ENCODE measurements at regions not wholly inside any gene's neighbourhood (a gene's known extent, or its start where the extent isn't known, plus 50 kb on each side); places are given as distances from the start of the nearest gene placed in this dataset.

GRCh38 chr7:96508371-96508770 is 186.5 kb upstream of the SLC25A13 start:
- no peak overlapping the region for H2AFZ ChIP-seq (ENCODE audit: low read length)
- no peak for DNase-seq
- H3K23ac ChIP-seq (ENCODE audit: insufficient read length, low read depth, low read length), result no peak overlapping the region
- no peaks in the 10 kb centered on the region for H4K20me1 ChIP-seq (ENCODE audit: control insufficient read depth, insufficient read depth, insufficient read length)
- no peak overlapping the region for H3K4me2 ChIP-seq (ENCODE audit: insufficient read depth, insufficient read length, low read length)
- no peaks in the 10 kb centered on the region for H3K27me3 ChIP-seq (ENCODE audit: insufficient read depth, low read length)
- peaks cover 2% of the 10 kb centered on the region; the same call in 1 of the 2 replicates for H3K4me1 ChIP-seq (ENCODE audit: insufficient read depth, low read length)
- no peak overlapping the region for H3K4ac ChIP-seq (ENCODE audit: low read depth, low read length)
- no peak overlapping the region for H4K5ac ChIP-seq (ENCODE audit: insufficient read length, low read depth, low read length)
- Mint-ChIP-seq H3K4me3 (no peak overlapping the region), H3K36me3 (ENCODE audit: insufficient read depth in 1 of 3, low read depth in 3 of 3) (no peaks in the 10 kb centered on the region), H3K4me1 (peaks cover 3 to 7% of the 10 kb centered on the region in 2 experiments; a peak in 3 of 4 replicates), H3K9me3 (no peaks in the 10 kb centered on the region), H3K27me3 (ENCODE audit: low read depth) (no peaks in the 10 kb centered on the region), H3K27ac (no peak overlapping the region)
- H3K18ac ChIP-seq (ENCODE audit: insufficient read length, low read depth, low read length), result no peak overlapping the region
- no peak overlapping the region for H2BK20ac ChIP-seq (ENCODE audit: low read depth, low read length, poor library complexity, severe bottlenecking)
- H2BK5ac ChIP-seq (ENCODE audit: insufficient read length, low read length), result no peak overlapping the region
- H3T11ph ChIP-seq (ENCODE audit: low read length), result no peak overlapping the region
- H3K79me1 ChIP-seq (ENCODE audit: insufficient read depth, low read depth, low read length, poor library complexity, severe bottlenecking), result no peaks in the 10 kb centered on the region
- no peak overlapping the region for H2BK120ac ChIP-seq (ENCODE audit: low read depth, low read length, poor library complexity, severe bottlenecking)
- H3K14ac ChIP-seq (ENCODE audit: insufficient read depth, low read length), result no peak overlapping the region
- H2BK15ac ChIP-seq (ENCODE audit: low read depth, low read length), result no peak overlapping the region
- no peak overlapping the region for H3K9ac ChIP-seq (ENCODE audit: extremely low read depth, insufficient read length, low read length)
- no peaks in the 10 kb centered on the region for H3K79me2 ChIP-seq (ENCODE audit: insufficient read depth, low read length)
- H3K56ac ChIP-seq (ENCODE audit: insufficient read length, low read depth, low read length), result no peak overlapping the region
- no CpG with 5 or more reads among the region's 1 CpG for WGBS (ENCODE audit: extremely low coverage, insufficient read length, low lambda C conversion rate)
- H3K23me2 ChIP-seq (ENCODE audit: insufficient read length, low read depth, low read length, poor library complexity, severe bottlenecking), result no peaks in the 10 kb centered on the region
- no peak overlapping the region for H4K91ac ChIP-seq (ENCODE audit: insufficient read length, low read depth, low read length)
- no peak overlapping the region for H2BK12ac ChIP-seq (ENCODE audit: insufficient read length, low read depth, low read length)
- no peak overlapping the region for H2AK5ac ChIP-seq (ENCODE audit: insufficient read length, low read length)
- no peak overlapping the region for H3K27ac ChIP-seq (ENCODE audit: insufficient read length, low read depth, low read length)
- no peak overlapping the region for H4K8ac ChIP-seq (replicated peaks; ENCODE audit: insufficient read length, low read depth, low read length)
- no peak for TF ChIP-seq CTCF (conservative IDR thresholded peaks at IDR 0.05)
- H3K9me3 ChIP-seq (ENCODE audit: control insufficient read depth, low read depth, low read length), result no peaks in the 10 kb centered on the region
